IPS-NIHi7 (cell line): ENCODE measurements at regions not wholly inside any gene's neighbourhood (a gene's known extent, or its start where the extent isn't known, plus 50 kb on each side); places are given as distances from the start of the nearest gene placed in this dataset.
"Not testable (repeated sequence)": the region's sequence is repeated elsewhere in the genome, so short reads cannot be mapped to it uniquely, and the experiment has no call there.

Experiments
- DNase-seq: peaks from one replicate; pipeline ENCODE4 v3.0.0; 2012; ENCODE audit warnings: mixed read lengths; ENCODE audit errors: extremely low spot score

DNA sequence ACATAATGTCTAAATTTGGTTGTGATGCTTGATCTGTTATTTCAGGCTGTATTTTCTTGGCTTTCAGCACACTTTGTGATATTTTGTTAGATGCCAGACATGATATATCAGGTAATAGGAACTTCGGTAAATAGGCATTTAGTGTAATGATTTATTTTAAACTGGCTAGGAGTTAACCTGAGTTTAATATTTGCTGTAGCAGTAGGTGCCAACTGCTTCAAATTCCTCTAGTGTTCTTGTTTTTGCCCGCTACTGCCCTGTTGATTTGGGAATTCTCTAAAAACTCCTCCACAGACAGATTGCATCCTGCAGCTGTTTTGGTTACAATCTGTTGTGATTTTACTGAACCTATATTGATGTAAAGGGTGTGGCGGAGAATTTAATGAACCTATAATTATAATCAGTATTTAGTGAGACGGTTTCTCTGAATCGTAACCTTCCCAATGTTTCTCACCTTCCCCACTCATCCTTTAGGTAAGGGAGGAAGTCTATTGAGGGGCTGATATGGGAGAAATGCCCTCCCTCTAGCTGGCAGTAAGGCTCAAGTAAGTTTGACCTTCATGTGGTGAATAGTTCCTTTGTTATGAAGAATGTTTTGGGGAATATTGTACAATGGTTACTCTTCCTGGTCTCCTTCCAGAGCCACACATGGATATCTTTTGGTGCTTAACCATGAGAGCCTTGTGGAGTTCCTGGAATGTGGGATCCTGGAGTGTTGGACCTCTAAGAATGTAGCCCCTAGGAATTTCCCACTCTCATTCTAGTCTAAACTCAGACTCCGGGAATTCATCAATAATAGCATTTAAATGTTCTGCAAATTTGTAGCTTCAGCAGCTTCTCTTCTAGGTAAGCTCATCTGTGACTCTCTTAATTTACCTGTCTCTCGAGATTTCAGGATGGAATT is 634.1 kb downstream of the FSCB start:
- DNase-seq = no peak

- DNase-seq = no peak
Observed at GRCh38 chr14:43872222-43872621, 634.9 kb downstream of the FSCB start.

- DNase-seq = no peak
Observed at GRCh38 chr14:43858981-43859380, 648.1 kb downstream of the FSCB start.

DNA sequence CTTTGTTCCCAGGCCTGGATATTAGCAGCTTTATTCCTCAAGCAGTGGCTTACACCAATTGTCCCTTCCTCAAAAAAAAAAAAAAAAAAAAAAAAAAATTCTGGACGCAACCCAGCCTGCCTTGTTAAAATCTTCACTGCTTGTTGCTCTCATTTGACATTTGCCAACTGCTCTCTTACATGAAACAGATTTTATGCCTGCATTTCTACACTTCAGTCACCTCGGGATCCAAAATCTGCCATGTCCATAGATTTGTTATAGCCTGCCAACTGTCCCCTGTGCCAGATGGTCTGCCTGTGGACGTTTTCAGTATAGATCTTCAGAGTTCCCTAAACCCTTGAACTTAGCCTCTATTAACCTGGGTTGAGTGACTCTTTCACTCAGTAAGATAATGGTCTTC is 651.5 kb downstream of the FSCB start:
- DNase-seq = no peak

GRCh38 chr14:43853541-43853940 is 653.5 kb downstream of the FSCB start:
- no peak for DNase-seq

DNA sequence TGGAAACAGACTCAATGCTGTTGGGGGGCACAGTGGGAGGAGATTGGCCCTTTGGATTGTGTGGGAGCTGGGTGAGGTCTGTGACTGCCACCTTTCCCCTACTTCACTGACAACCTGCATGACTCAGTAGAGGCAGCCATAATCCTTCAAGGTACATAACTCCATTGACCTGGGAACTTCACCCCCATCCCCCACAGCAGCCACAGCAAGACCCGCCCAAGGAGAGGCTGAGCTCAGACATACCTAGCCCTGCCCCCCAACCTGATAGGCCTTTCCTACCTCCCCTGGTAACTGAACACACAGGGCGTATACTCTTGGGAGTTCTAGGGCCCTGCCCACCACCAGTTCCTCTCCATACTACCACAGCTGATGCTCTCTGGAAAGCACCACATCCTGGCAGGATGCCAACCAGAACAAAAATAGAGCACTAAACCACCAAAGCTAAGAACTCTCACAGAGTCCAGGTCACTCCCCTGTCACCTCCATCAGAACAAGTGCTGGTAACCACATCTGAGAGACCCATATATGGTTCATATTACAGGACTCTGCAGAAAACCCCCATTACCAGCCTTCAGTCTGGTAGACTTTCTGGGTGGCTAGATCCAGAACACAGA is 703.9 kb downstream of the FSCB start:
- DNase-seq = no peak

GRCh38 chr14:43795600-43796228 is 711.4 kb downstream of the FSCB start:
- DNase-seq = no peak

- DNase-seq = no peak
Observed at GRCh38 chr14:43793579-43793978, 713.5 kb downstream of the FSCB start.

- DNase-seq = no peak
Observed at GRCh38 chr14:43792980-43793379, 714.1 kb downstream of the FSCB start.

GRCh38 chr14:43790681-43791080 is 716.4 kb downstream of the FSCB start:
- DNase-seq = no peak

DNA sequence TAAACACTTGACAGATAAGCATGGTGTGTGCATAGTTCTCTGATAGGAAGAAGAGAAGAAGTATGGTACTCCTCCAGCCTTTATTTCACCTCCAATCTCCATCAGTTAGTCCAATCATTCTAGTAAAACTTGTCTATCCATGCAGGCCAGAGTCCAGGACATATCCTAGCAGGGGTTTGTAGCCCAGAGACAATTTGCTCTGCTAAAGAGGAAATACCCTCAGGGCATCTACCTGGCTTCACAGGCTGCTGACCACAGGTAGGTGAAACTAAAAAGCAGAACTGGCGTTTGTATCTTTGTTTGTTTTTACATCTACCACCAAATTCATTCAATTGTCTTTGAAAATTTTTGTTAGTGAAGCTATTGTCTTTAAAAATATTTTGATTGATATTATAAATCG is 717.6 kb downstream of the FSCB start:
- DNase-seq = no peak

DNA sequence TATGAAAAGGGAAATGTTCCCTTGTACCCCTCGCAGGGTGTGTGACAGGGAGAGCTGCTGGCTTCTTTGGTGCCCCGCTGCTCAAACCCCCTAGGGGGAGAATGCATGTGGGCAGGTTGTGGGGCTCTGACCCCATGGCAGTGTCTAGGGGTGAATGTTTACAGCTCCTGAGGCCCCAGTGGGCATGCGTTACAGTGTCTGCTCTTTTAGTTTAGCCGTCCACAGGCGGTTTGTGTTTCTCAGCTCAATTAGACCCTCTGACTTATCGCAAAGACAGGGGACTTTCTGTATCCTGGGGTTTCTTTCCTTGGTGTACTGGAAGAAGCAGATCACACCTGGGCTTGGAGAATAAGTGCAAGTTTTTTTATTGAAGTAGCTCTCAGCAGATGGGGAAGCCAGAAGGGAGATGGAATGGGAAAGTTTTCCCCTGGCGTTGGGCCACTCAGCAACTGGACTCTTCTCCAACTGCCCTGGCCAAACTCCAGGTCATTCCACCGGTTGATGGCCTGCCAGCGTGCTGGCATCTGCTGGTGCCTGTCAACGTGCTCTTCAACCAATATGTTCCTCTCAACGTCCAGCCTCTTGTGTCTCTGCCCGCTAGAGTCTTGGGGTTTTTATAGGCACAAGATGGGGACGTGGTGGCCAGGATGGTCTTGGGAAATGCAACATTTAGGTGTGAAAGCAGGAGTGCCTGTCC is 720.9 kb downstream of the FSCB start:
- no peak for DNase-seq

DNA sequence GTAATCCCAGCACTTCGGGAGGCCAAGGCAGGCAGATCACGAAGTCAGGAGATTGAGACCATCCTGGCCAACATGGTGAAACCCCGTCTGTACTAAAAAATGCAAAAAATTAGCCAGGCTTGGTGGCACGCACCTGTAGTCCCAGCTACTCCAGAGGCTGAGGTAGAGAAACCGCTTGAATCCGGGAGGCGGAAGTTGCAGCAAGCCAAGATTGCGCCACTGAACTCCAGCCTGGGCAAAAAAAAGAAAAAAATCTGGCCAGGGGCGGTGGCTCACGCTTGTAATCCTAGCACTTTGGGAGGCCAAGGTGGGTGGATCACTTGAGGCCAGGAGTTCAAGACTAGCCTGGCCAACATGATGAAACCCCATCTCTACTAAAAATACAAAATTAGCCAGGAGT is 722.7 kb downstream of the FSCB start:
- DNase-seq = not testable (repeated sequence)

- no peak for DNase-seq
Observed at GRCh38 chr14:43778937-43779639, 728.0 kb downstream of the FSCB start.

- DNase-seq = no peak
Observed at GRCh38 chr14:43778570-43778936, 728.5 kb downstream of the FSCB start.

GRCh38 chr14:43765474-43765873 is 741.6 kb downstream of the FSCB start:
- no peak for DNase-seq

- no peak for DNase-seq
Observed at GRCh38 chr14:43764433-43764832, 742.6 kb downstream of the FSCB start.

DNA sequence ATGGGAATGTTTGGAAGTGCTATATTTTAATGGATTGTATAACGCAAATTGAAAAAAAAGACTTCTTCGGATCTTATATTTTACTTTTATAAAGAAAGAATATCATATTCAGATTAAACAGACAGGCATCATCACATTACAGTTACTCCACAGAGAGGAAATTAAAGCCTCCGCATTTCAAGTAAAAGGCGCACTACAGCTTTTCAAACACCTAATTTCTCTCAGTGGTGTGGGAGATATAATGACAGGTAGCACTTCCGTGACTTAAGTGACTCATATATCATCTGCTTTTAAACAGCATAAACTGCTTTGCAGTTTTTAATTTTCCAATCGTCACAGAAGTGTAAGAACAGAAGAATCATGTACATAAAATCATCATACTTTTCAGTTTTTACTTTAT is 751.4 kb downstream of the FSCB start:
- no peak for DNase-seq

DNA sequence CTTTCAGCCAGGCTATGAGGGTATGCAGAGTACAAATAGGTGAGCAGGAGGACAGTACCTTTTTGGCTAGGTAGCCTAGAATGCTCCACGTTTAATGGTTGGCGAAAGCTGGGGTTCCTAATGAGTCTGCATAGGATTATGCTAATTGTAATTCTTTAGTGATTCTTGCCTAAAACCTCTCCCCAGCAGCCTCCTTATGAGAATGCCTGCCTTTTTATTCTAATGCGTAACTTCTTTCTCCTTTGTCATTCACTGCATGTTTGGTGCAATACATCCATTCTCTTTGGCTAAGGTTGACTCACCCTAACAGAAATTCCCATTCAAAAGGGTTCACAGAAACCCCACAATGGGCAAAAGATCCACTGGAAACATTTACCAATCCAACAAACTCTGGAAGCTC is 752.2 kb downstream of the FSCB start:
- no peak for DNase-seq

GRCh38 chr14:43745746-43746145 is 761.3 kb downstream of the FSCB start:
- DNase-seq = no peak

DNA sequence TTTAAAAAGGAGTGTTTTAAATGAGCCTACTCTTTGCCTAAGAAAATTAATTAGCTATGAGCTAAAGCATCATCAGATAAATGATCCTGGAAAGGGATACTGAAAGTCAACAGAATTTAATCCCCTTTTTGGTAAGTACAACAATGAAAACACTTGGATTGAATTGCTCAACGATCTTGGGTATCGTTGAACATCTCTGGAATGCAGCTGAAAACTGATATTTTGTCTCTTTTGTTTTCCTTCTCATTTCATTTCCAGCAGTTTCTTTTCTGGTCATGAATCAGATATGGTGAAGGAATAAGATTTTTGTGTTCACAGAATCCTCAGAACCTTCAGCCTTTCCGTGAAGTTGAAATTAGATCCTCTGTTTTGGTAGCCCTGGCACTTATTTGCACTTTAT is 771.2 kb downstream of the FSCB start:
- DNase-seq = no peak

- DNase-seq = no peak
Observed at GRCh38 chr14:43729143-43729542, 777.9 kb downstream of the FSCB start.
